A549 (cell line): ENCODE measurements at regions not wholly inside any gene's neighbourhood (a gene's known extent, or its start where the extent isn't known, plus 50 kb on each side); places are given as distances from the start of the nearest gene placed in this dataset.

ENCODE experiments used
- ATAC-seq, 2 experiments: fragments of 200-7000 bp in 1 of 2; fragments of >200 bp in 1 of 2; cut with Nextera tagmentation in 1 of 2; cut with Tn5 transposase in 1 of 2; 3 replicates each; pipeline versions ENCODE4 v1.8.0 to v1.9.1; 2018 to 2020; ENCODE audit warnings: mild to moderate bottlenecking in 1 of 2, moderate library complexity in 1 of 2
- CTCF ChIA-PET: fragments of 300-600 bp; sonication (Branson Sonifier 250); formaldehyde crosslinking; extraction: SDS; loops from one replicate; lab custom pipeline; 2021; ENCODE audit warnings: antibody characterized with exemption, inconsistent platforms; lab: Yijun Ruan, JAX
- POLR2A ChIA-PET: fragments of 350-600 bp; formaldehyde crosslinking; extraction: SDS; loops from one replicate; lab custom pipeline; 2021; ENCODE audit warnings: antibody characterized with exemption, inconsistent platforms; lab: Yijun Ruan, JAX
- DNase-seq, 2 experiments: peaks; one replicate each; pipeline versions ENCODE4 v3.0.0 to v3.0.0-alpha.2; 2011 to 2016; ENCODE audit warnings: low read depth in 1 of 2, low spot score in 1 of 2
- FAIRE-seq: peaks from 2 replicates; lab custom pipeline; 2011; peaks lifted over from hg19 to GRCh38; lab: Jason Lieb, UNC
- H3K27ac ChIP-seq, 2 experiments: fragments of >200 bp; sonication (Bioruptor Twin); formaldehyde crosslinking; 3 replicates each; pipeline ENCODE4 v1.5.1; 2016 to 2017
- H3K4me1 ChIP-seq: fragments of >200 bp; sonication (Bioruptor Twin); formaldehyde crosslinking; 3 replicates; pipeline ENCODE4 v1.6.1; 2016
- H3K4me2 ChIP-seq: fragments of >200 bp; sonication (Bioruptor Twin); formaldehyde crosslinking; 3 replicates; pipeline ENCODE4 v1.6.1; 2016
- H3K4me3 ChIP-seq: fragments of >200 bp; sonication (Bioruptor Twin); formaldehyde crosslinking; 3 replicates; pipeline ENCODE4 v1.5.1; 2016
- H3K9me3 ChIP-seq: fragments of >200 bp; sonication (Bioruptor Twin); formaldehyde crosslinking; 3 replicates; pipeline ENCODE4 v1.6.1; 2016
- CHD2 ChIP-seq: fragments of 150-350 bp; IDR thresholded peaks from 2 replicates; pipeline ENCODE4 v1.6.1; 2014; ENCODE audit warnings: low read length; ENCODE audit not compliant: partially characterized antibody
- EHMT2 ChIP-seq: fragments of 200-600 bp; sonication (generic); IDR thresholded peaks from 2 replicates; pipeline ENCODE4 v1.6.1; 2016; ENCODE audit warnings: antibody characterized with exemption, low read depth, mild to moderate bottlenecking, moderate library complexity
- EP300 ChIP-seq, 2 experiments: fragments of >200 bp; sonication (Bioruptor Twin); formaldehyde crosslinking; IDR thresholded peaks; 2 replicates in 1 of 2; 3 replicates in 1 of 2; pipeline ENCODE4 v1.6.1; 2016 to 2017
- FOXS1 ChIP-seq: fragments of 250-450 bp; sonication (Bioruptor Pico); IDR thresholded peaks from 2 replicates; pipeline ENCODE4 v1.5.0; 2020; ENCODE audit warnings: mild to moderate bottlenecking, moderate library complexity
- HDAC2 ChIP-seq: fragments of 200-600 bp; sonication (generic); IDR thresholded peaks from 2 replicates; pipeline ENCODE4 v1.6.1; 2016
- HEYL ChIP-seq: fragments of 250-450 bp; sonication (Bioruptor Pico); IDR thresholded peaks from 2 replicates; pipeline ENCODE4 v1.8.0; 2021; ENCODE audit warnings: mild to moderate bottlenecking, moderate library complexity
- KDM1A ChIP-seq: fragments of 200-600 bp; sonication (generic); IDR thresholded peaks from 2 replicates; pipeline ENCODE4 v1.6.1; 2016; ENCODE audit warnings: low read depth, mild to moderate bottlenecking
- KDM5A ChIP-seq: fragments of 200-600 bp; sonication (generic); IDR thresholded peaks from 2 replicates; pipeline ENCODE4 v1.6.1; 2016; ENCODE audit warnings: antibody characterized with exemption, mild to moderate bottlenecking
- MAFK ChIP-seq: fragments of 450-650 bp; IDR thresholded peaks from 2 replicates; pipeline ENCODE4 v1.6.1; 2014; ENCODE audit not compliant: partially characterized antibody
- MYC ChIP-seq: IDR thresholded peaks from 2 replicates; pipeline ENCODE4 v1.6.1; 2012; ENCODE audit warnings: mild to moderate bottlenecking, inconsistent platforms, low read length, improper control_type of control experiment, borderline replicate concordance
- NR3C1 ChIP-seq: fragments of >200 bp; sonication (Bioruptor Twin); formaldehyde crosslinking; IDR thresholded peaks from 3 replicates; pipeline ENCODE4 v1.6.1; 2017
- PHF8 ChIP-seq: fragments of 200-600 bp; sonication (generic); IDR thresholded peaks from 2 replicates; pipeline ENCODE4 v1.6.1; 2016; ENCODE audit warnings: low read depth, mild to moderate bottlenecking, antibody characterized with exemption, moderate library complexity, borderline replicate concordance
- POLR2A ChIP-seq: IDR thresholded peaks from 2 replicates; pipeline ENCODE4 v1.6.1; 2012; ENCODE audit warnings: mild to moderate bottlenecking, low read length
- RAD21 ChIP-seq, 2 experiments: fragments of >200 bp in 1 of 2; sonication (Bioruptor Twin) in 1 of 2; formaldehyde crosslinking in 1 of 2; IDR thresholded peaks in 1 of 2; conservative IDR thresholded peaks in 1 of 2; 2 replicates in 1 of 2; 3 replicates in 1 of 2; pipeline ENCODE4 v1.6.1; 2012 to 2018; ENCODE audit warnings: inconsistent platforms in 1 of 2
- RCOR1 ChIP-seq: fragments of 150-350 bp; IDR thresholded peaks from 2 replicates; pipeline ENCODE4 v1.6.1; 2014; ENCODE audit warnings: antibody characterized with exemption, low read length, low read depth
- SREBF2 ChIP-seq: fragments of 450-650 bp; IDR thresholded peaks from 2 replicates; pipeline ENCODE4 v1.6.1; 2014; ENCODE audit warnings: mild to moderate bottlenecking, moderate library complexity
- TFCP2L1 ChIP-seq: fragments of 250-450 bp; sonication (Bioruptor Pico); IDR thresholded peaks from 2 replicates; pipeline ENCODE4 v1.5.0; 2021; ENCODE audit warnings: mild to moderate bottlenecking
- TP53 ChIP-seq: fragments of 250-450 bp; sonication (Bioruptor Pico); IDR thresholded peaks from 2 replicates; pipeline ENCODE4 v1.5.0; 2021; ENCODE audit warnings: mild to moderate bottlenecking, moderate library complexity
- WGBS: methylation state at CpG from one replicate; pipeline ENCODE4 v1.1.6; 2017; ENCODE audit errors: missing lambda C conversion rate; 5-methylcytosine and 5-hydroxymethylcytosine counted together
- TF ChIP-seq, protein P1 (sequence below): fragments of 200-600 bp; sonication (generic); IDR thresholded peaks from 2 replicates; pipeline ENCODE4 v1.6.1; 2016; ENCODE audit warnings: antibody characterized with exemption, mild to moderate bottlenecking, moderate library complexity
- TF ChIP-seq, protein P2 (sequence below): fragments of 250-450 bp; sonication (Bioruptor Pico); IDR thresholded peaks from 2 replicates; pipeline ENCODE4 v1.5.0; 2020; ENCODE audit warnings: low read depth, mild to moderate bottlenecking, moderate library complexity
- TF ChIP-seq, protein P3 (sequence below): fragments of 450-650 bp; IDR thresholded peaks from 2 replicates; pipeline ENCODE4 v1.6.1; 2014; ENCODE audit warnings: antibody characterized with exemption

DNA sequence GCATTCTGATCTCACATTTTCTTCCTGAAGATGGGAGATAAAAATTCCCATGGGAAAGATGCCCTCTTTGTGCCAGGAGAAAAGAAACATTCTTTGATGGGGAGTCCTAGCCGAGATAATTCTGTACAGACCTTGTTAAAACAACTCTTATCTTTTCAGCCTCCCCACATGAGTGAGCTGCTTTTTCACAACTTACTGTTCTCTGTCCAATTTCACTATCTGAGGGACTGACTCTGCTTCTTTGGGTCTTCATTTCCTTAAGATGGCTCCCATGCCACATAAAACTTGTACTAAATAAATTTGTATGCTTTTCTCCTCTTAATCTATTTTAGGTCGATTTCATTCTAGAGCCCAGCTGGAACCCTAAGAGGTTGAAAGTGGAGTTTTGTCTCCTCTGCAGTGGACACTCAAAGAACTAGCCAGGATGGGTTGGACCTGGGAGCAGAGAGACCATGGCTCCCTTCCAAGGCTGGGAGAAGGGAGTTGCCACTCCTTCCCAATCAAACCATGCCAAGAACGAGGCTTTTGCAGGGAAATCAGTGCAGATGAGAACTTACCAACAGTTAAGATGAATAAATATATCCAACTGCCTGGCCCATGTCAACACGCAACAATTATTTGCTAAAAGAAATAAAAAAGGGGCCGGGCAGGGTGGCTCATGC is 285.8 kb upstream of the SULF2 start:
- Histone ChIP-seq H3K9me3 (peaks cover 5% of the 10 kb centered on the region; the same call in 2 of the 3 replicates), H3K27ac (no peak overlapping the region), H3K4me1 (no peaks in the 10 kb centered on the region), H3K4me3 (no peak overlapping the region), H3K4me2 (no peak overlapping the region)
- TF ChIP-seq HDAC2 (no peak), EP300 (IDR thresholded peaks at IDR 0.05) (no peak), PHF8 (no peak), RAD21 (conservative IDR thresholded peaks at IDR 0.05 in 1 of 2, IDR thresholded peaks at IDR 0.05 in 1 of 2) (no peak), HEYL (CRISPR knock-in tag) (no peak), FOXS1 (CRISPR knock-in tag) (no peak), TFCP2L1 (CRISPR knock-in tag) (no peak), TP53 (CRISPR knock-in tag) (no peak), EHMT2 (no peak), SREBF2 (no peak), KDM1A (no peak), KDM5A (no peak), NR3C1 (no peak), POLR2A (no peak)
- TF ChIP-seq, protein P1, sequence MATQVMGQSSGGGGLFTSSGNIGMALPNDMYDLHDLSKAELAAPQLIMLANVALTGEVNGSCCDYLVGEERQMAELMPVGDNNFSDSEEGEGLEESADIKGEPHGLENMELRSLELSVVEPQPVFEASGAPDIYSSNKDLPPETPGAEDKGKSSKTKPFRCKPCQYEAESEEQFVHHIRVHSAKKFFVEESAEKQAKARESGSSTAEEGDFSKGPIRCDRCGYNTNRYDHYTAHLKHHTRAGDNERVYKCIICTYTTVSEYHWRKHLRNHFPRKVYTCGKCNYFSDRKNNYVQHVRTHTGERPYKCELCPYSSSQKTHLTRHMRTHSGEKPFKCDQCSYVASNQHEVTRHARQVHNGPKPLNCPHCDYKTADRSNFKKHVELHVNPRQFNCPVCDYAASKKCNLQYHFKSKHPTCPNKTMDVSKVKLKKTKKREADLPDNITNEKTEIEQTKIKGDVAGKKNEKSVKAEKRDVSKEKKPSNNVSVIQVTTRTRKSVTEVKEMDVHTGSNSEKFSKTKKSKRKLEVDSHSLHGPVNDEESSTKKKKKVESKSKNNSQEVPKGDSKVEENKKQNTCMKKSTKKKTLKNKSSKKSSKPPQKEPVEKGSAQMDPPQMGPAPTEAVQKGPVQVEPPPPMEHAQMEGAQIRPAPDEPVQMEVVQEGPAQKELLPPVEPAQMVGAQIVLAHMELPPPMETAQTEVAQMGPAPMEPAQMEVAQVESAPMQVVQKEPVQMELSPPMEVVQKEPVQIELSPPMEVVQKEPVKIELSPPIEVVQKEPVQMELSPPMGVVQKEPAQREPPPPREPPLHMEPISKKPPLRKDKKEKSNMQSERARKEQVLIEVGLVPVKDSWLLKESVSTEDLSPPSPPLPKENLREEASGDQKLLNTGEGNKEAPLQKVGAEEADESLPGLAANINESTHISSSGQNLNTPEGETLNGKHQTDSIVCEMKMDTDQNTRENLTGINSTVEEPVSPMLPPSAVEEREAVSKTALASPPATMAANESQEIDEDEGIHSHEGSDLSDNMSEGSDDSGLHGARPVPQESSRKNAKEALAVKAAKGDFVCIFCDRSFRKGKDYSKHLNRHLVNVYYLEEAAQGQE: no peak
- TF ChIP-seq, protein P2, sequence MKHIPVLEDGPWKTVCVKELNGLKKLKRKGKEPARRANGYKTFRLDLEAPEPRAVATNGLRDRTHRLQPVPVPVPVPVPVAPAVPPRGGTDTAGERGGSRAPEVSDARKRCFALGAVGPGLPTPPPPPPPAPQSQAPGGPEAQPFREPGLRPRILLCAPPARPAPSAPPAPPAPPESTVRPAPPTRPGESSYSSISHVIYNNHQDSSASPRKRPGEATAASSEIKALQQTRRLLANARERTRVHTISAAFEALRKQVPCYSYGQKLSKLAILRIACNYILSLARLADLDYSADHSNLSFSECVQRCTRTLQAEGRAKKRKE (CRISPR knock-in tag): no peak
- DNase-seq (no peak), ATAC-seq (no peak), FAIRE-seq (no peak)
- ChIA-PET POLR2A (no interaction called here), CTCF (no interaction called here)
- WGBS: 8% methylated on average over 5 of the region's 5 CpGs

DNA sequence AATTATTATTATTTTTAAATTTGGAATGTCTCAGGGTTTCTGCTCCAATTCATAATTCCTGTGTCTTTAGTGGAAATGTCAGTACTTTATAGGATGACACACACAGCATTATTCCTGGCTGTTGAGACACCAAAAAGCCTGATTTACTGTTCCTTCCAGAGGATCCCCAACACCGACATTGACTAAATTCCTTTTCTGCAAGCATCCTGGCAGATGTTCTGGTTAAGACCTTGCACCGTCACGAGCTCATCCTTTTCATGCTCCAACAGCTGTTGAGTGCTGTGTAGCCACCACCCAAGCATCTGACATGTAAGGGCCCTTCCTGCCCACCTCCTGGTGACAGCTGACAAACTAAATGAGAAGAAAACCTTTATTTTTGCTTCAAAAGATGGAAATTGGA is 284.3 kb upstream of the SULF2 start:
- 17% methylated on average over 3 of the region's 3 CpGs for WGBS
- no peak for DNase-seq
- POLR2A ChIA-PET: no interaction called here
- FAIRE-seq: no peak
- ATAC-seq: no peak
- TF ChIP-seq RCOR1 (no peak), CHD2 (no peak), MYC (no peak), EHMT2 (no peak), FOXS1 (CRISPR knock-in tag) (no peak), MAFK (no peak)
- TF ChIP-seq, protein P3, sequence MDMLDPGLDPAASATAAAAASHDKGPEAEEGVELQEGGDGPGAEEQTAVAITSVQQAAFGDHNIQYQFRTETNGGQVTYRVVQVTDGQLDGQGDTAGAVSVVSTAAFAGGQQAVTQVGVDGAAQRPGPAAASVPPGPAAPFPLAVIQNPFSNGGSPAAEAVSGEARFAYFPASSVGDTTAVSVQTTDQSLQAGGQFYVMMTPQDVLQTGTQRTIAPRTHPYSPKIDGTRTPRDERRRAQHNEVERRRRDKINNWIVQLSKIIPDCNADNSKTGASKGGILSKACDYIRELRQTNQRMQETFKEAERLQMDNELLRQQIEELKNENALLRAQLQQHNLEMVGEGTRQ: no peak
- TF ChIP-seq, all 56 proteins: peak for 0
- Histone ChIP-seq H3K9me3 (peaks cover 5% of the 10 kb centered on the region; the same call in 1 of the 3 replicates), H3K27ac (no peak overlapping the region), H3K4me3 (no peak overlapping the region), H3K4me1 (0 out of 3 replicates have a peak, but pooled peaks cover under 1% of the 10 kb centered on the region), H3K4me2 (no peak overlapping the region)
- CTCF ChIA-PET: no interaction called here
